Endothelial cell of umbilical vein (primary cell): ENCODE measurements at regions not wholly inside any gene's neighbourhood (a gene's known extent, or its start where the extent isn't known, plus 50 kb on each side); places are given as distances from the start of the nearest gene placed in this dataset.

ENCODE experiments used
- CTCF ChIP-seq, 2 donors: IDR thresholded peaks; 1 replicate in 1 of 2; 2 replicates in 1 of 2; pipeline ENCODE4 v1.5.1; 2011; ENCODE audit warnings: low read length in 2 of 2, mild to moderate bottlenecking in 2 of 2, moderate library complexity in 2 of 2, control low read depth in 1 of 2, inconsistent platforms in 1 of 2, low read depth in 1 of 2; ENCODE audit not compliant: insufficient read depth in 1 of 2; ENCODE audit errors: extremely low read depth in 1 of 2
- EZH2 ChIP-seq: IDR thresholded peaks from 2 replicates; pipeline ENCODE4 v1.6.1; 2012; ENCODE audit warnings: borderline replicate concordance, low read depth, mild to moderate bottlenecking, moderate library complexity, low read length, inconsistent platforms; ENCODE audit not compliant: severe bottlenecking
- FOS ChIP-seq: IDR thresholded peaks from 2 replicates; pipeline ENCODE4 v1.6.1; 2011; ENCODE audit warnings: mild to moderate bottlenecking, low read length, moderate library complexity, borderline replicate concordance; ENCODE audit not compliant: insufficient read depth
- GATA2 ChIP-seq: IDR thresholded peaks from 2 replicates; pipeline ENCODE4 v1.7.0; 2011; ENCODE audit warnings: low read depth, mild to moderate bottlenecking, moderate library complexity, mixed read lengths, low read length; ENCODE audit not compliant: insufficient read length, insufficient read depth
- JUN ChIP-seq: IDR thresholded peaks from 2 replicates; pipeline ENCODE4 v1.6.1; 2011; ENCODE audit warnings: borderline replicate concordance, low read depth; ENCODE audit not compliant: insufficient read length, insufficient read depth
- MYC ChIP-seq: IDR thresholded peaks from one replicate; pipeline ENCODE4 v1.6.1; 2011; ENCODE audit warnings: mild to moderate bottlenecking, low read depth, low read length
- POLR2A ChIP-seq: IDR thresholded peaks from 2 replicates; pipeline ENCODE4 v1.6.1; 2012; ENCODE audit warnings: low read depth, mild to moderate bottlenecking, control low read depth, low read length
- POLR2AphosphoS5 ChIP-seq: IDR thresholded peaks from 2 replicates; pipeline ENCODE4 v1.6.1; 2012; ENCODE audit warnings: low read depth, mild to moderate bottlenecking, control low read depth, low read length, moderate library complexity; ENCODE audit not compliant: insufficient read depth
- TF ChIP-seq, protein P1 (sequence below): IDR thresholded peaks from 2 replicates; pipeline ENCODE4 v1.6.1; 2011; ENCODE audit not compliant: insufficient read depth, insufficient read length

- TF ChIP-seq POLR2AphosphoS5, result no peak
- TF ChIP-seq CTCF (IDR thresholded peaks at IDR 0.05; ENCODE audit: extremely low read depth in 1 of 2, insufficient read depth in 1 of 2, low read depth in 1 of 2, low read length in 2 of 2), result no peak
- no peak for TF ChIP-seq EZH2
- TF ChIP-seq, protein P1, sequence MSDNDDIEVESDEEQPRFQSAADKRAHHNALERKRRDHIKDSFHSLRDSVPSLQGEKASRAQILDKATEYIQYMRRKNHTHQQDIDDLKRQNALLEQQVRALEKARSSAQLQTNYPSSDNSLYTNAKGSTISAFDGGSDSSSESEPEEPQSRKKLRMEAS, result no peak
- no peak for TF ChIP-seq POLR2A
- no peak for TF ChIP-seq FOS
- no peak for TF ChIP-seq GATA2
- TF ChIP-seq MYC, result no peak
- TF ChIP-seq JUN, result no peak
These were observed 280.0 kb downstream of the IGSF11 start for GRCh38 chr3:118754406-118755252.
